ENCODE measurements at regions not wholly inside any gene's neighbourhood (a gene's known extent, or its start where the extent isn't known, plus 50 kb on each side); places are given as distances from the start of the nearest gene placed in this dataset.

DNA sequence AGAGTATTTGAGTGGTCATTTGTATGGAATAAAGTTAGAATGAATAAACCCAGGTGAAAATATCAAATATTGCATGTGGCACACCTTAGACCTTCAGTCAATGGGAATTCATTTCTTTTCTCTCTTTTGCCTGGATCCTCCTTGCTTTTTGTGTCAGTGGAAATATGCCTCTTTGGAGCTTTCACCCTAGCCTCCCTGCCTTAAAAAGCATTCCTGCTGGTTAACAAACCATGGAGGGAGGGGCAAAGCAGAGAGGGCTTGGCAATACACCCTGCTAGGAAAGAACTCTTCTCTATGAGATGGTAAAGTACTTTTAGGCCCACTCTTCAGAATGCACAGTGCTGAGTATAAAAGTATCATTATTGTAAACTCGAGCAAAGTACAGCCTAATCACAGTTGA lies 383.7 kb downstream of the DMAC1 start:
- no peak for DNase-seq (ENCODE audit: low read depth)
- no peak overlapping the region for H3K4me3 ChIP-seq (ENCODE audit: low read depth, low read length)
- TF ChIP-seq CTCF (IDR thresholded peaks at IDR 0.05; ENCODE audit: insufficient read depth, low read length): no peak

- TF ChIP-seq CTCF (IDR thresholded peaks at IDR 0.05; ENCODE audit: insufficient read depth, low read length): no peak
- H3K4me3 ChIP-seq (ENCODE audit: low read depth, low read length): no peak overlapping the region
- no peak for DNase-seq (ENCODE audit: low read depth)
Observed at GRCh38 chr9:7408845-7409244, 390.7 kb downstream of the DMAC1 start.

DNA sequence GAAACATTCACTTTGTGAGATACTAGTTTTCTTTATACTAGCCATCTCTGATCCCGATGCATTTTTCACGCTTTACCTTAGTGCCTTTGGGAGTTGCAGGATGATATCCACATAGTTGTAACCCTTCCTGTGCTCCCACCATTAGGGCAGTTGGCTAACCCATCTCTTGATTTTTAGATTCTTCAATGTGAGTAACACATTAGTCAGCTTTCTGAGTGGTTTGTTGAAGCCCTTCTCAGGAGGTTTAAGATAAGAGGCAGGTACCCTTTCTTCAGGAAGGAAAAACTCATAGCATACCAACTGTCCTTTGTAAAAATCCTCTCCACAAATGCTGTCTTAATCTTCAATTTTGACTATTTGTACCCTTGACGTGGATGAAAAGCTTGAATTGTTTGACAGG lies 392.3 kb downstream of the DMAC1 start:
- no peak for TF ChIP-seq CTCF (IDR thresholded peaks at IDR 0.05; ENCODE audit: insufficient read depth, low read length)
- no peak overlapping the region for H3K4me3 ChIP-seq (ENCODE audit: low read depth, low read length)
- DNase-seq (ENCODE audit: low read depth): no peak

- no peak for TF ChIP-seq CTCF (IDR thresholded peaks at IDR 0.05; ENCODE audit: insufficient read depth, low read length)
- no peak for DNase-seq (ENCODE audit: low read depth)
Observed at GRCh38 chr9:7405924-7406604, 393.5 kb downstream of the DMAC1 start.

GRCh38 chr9:7403839-7404487 lies 395.6 kb downstream of the DMAC1 start:
- TF ChIP-seq CTCF (IDR thresholded peaks at IDR 0.05; ENCODE audit: insufficient read depth, low read length): no peak
- no peak for DNase-seq (ENCODE audit: low read depth)
- H3K4me3 ChIP-seq (ENCODE audit: low read depth, low read length): no peak overlapping the region

More at GRCh38 chr9:7405924-7406604, 393.5 kb downstream of the DMAC1 start:
- H3K4me3 ChIP-seq (ENCODE audit: low read depth, low read length): no peak overlapping the region

GRCh38 chr9:7403028-7403389 lies 396.6 kb downstream of the DMAC1 start:
- DNase-seq (ENCODE audit: low read depth): no peak
- TF ChIP-seq CTCF (IDR thresholded peaks at IDR 0.05; ENCODE audit: insufficient read depth, low read length): no peak
- no peak overlapping the region for H3K4me3 ChIP-seq (ENCODE audit: low read depth, low read length)

Data from fibroblast of the aortic adventitia (primary cell).